CD4-positive, alpha-beta T cell (primary cell): ENCODE measurements at regions not wholly inside any gene's neighbourhood (a gene's known extent, or its start where the extent isn't known, plus 50 kb on each side); places are given as distances from the start of the nearest gene placed in this dataset.
"Not testable (repeated sequence)": the region's sequence is repeated elsewhere in the genome, so short reads cannot be mapped to it uniquely, and the experiment has no call there.

Source experiments
- ATAC-seq: fragments of 200-7000 bp; cut with Tn5 transposase; one replicate; pipeline ENCODE4 v1.10.0; 2022; ENCODE audit warnings: mild to moderate bottlenecking; ENCODE audit not compliant: poor library complexity
- CTCF ChIA-PET: fragments of 350-600 bp; sonication (Branson Sonifier 250); formaldehyde crosslinking; loops from one replicate; lab custom pipeline; 2021; ENCODE audit warnings: antibody characterized with exemption, inconsistent platforms; lab: Charles Lee
- POLR2A ChIA-PET: fragments of 350-600 bp; sonication (Branson Sonifier 250); formaldehyde crosslinking; loops from one replicate; lab custom pipeline; 2021; ENCODE audit warnings: antibody characterized with exemption, inconsistent platforms; lab: Charles Lee
- DNase-seq, 14 experiments: peaks; one replicate each; pipeline ENCODE4 v3.0.0-alpha.2; 2013 to 2020; ENCODE audit warnings: mixed read lengths in 2 of 14
- H3K27ac ChIP-seq, 2 donors: one replicate each; pipeline versions ENCODE4 v1.5.1 to v1.7.0; 2013; ENCODE audit warnings: low read length in 2 of 2, low read depth in 1 of 2, mild to moderate bottlenecking in 1 of 2
- H3K27me3 ChIP-seq, 2 experiments: 1 replicate in 1 of 2; 2 replicates in 1 of 2; pipeline versions ENCODE4 v1.6.1 to v1.7.0; 2013; ENCODE audit warnings: low read length in 2 of 2, control low read depth in 1 of 2, mild to moderate bottlenecking in 1 of 2, moderate library complexity in 1 of 2; ENCODE audit not compliant: insufficient read depth in 2 of 2, control insufficient read depth in 1 of 2
- H3K36me3 ChIP-seq: one replicate; pipeline ENCODE4 v1.6.1; 2013; ENCODE audit warnings: low read length, control low read depth; ENCODE audit not compliant: insufficient read depth
- H3K4me1 ChIP-seq: one replicate; pipeline ENCODE4 v1.6.1; 2013; ENCODE audit warnings: low read length, control low read depth; ENCODE audit not compliant: insufficient read depth
- H3K4me3 ChIP-seq: one replicate; pipeline ENCODE4 v1.5.1; 2013; ENCODE audit warnings: mild to moderate bottlenecking, low read length, moderate library complexity
- H3K9me3 ChIP-seq, 2 experiments: 1 replicate in 1 of 2; 2 replicates in 1 of 2; pipeline versions ENCODE4 v1.6.1 to v1.7.0; 2013; ENCODE audit warnings: low read length in 2 of 2, mild to moderate bottlenecking in 2 of 2, control low read depth in 1 of 2, moderate library complexity in 1 of 2; ENCODE audit not compliant: control insufficient read depth in 1 of 2, insufficient read depth in 1 of 2
- H3K27ac Mint-ChIP-seq: one replicate; pipeline ENCODE4 v1.8.0; 2020; ENCODE audit warnings: mixed read lengths
- H3K27me3 Mint-ChIP-seq: one replicate; pipeline ENCODE4 v1.8.0; 2021; ENCODE audit warnings: mixed read lengths
- H3K36me3 Mint-ChIP-seq: one replicate; pipeline ENCODE4 v1.8.0; 2021; ENCODE audit warnings: low read depth, mixed read lengths
- H3K4me1 Mint-ChIP-seq: one replicate; pipeline ENCODE4 v1.8.0; 2021; ENCODE audit warnings: low read depth, mixed read lengths
- H3K4me3 Mint-ChIP-seq: one replicate; pipeline ENCODE4 v1.8.0; 2020; ENCODE audit warnings: mild to moderate bottlenecking, mixed read lengths
- H3K9me3 Mint-ChIP-seq: one replicate; pipeline ENCODE4 v1.8.0; 2020; ENCODE audit warnings: mixed read lengths
- intact Hi-C, 2 experiments: fragments of 100-400 bp; cut with DNase I in 1 of 2; cut with micrococcal nuclease in 1 of 2; formaldehyde crosslinking; loops; one replicate each; pipeline versions ENCODE4 v1.15.1 to v1.9.0; 2023 to 2025; cut with DNase I, micrococcal nuclease
- TF ChIP-seq, protein P1 (sequence below): fragments of 200-600 bp; IDR thresholded peaks from one replicate; pipeline ENCODE4 v1.8.0; 2022; ENCODE audit warnings: antibody characterized with exemption, mild to moderate bottlenecking

DNA sequence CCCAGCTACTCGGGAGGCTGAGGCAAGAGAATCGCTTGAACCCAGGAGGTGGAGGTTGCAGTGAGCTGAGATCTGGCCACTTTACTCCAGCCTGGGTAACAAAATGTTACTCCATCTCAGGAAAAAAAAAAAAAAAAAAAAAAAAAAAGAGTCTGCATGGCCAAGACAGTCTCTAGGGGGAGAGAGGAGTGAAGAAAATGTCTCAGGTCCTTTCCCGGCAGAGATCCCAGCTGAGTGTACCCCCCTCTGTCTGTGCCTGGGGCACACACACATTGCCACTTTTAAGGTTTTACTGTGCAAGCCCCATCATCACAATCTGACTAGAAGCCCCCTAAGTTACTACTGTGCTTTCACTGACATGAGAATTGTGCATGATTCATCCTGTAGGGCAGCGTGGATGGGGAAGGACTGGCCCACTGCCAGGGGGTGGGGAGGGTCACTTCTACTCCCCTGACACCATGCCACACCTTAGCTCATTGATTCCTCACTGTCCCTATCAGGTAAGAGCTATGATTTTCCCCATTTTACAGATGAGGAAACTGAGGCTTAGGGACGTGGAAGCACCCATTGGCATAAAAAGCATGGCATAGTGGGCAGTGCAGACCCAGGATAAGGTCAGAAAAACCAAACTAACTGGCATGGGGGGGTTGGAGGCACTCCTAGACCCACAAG, 102.3 kb upstream of the LARP1 start:
- Mint-ChIP-seq H3K4me1 (peaks cover 11% of the 10 kb centered on the region), H3K9me3 (no peaks in the 10 kb centered on the region), H3K4me3 (no peak overlapping the region), H3K27ac (no peak overlapping the region), H3K36me3 (no peaks in the 10 kb centered on the region), H3K27me3 (peaks cover 12% of the 10 kb centered on the region)
- Histone ChIP-seq H3K9me3 (no peaks in the 10 kb centered on the region), H3K27me3 (peaks cover under 1% of the 10 kb centered on the region in 2 experiments), H3K4me3 (no peak overlapping the region), H3K36me3 (no peaks in the 10 kb centered on the region), H3K4me1 (peaks cover 9% of the 10 kb centered on the region), H3K27ac (no peak overlapping the region)
- TF ChIP-seq, protein P1, sequence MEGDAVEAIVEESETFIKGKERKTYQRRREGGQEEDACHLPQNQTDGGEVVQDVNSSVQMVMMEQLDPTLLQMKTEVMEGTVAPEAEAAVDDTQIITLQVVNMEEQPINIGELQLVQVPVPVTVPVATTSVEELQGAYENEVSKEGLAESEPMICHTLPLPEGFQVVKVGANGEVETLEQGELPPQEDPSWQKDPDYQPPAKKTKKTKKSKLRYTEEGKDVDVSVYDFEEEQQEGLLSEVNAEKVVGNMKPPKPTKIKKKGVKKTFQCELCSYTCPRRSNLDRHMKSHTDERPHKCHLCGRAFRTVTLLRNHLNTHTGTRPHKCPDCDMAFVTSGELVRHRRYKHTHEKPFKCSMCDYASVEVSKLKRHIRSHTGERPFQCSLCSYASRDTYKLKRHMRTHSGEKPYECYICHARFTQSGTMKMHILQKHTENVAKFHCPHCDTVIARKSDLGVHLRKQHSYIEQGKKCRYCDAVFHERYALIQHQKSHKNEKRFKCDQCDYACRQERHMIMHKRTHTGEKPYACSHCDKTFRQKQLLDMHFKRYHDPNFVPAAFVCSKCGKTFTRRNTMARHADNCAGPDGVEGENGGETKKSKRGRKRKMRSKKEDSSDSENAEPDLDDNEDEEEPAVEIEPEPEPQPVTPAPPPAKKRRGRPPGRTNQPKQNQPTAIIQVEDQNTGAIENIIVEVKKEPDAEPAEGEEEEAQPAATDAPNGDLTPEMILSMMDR = no peak
- ATAC-seq = no peak
- intact Hi-C loops = loop anchor here (5.0 to 10.0 kb wide), 5 partner anchors 104 to 494 kb away; partner anchors contain the start of genes CNOT8 (in 1 of the 2), LARP1 (in 1 of the 2) and MRPL22 (in 1 of the 2)
- ChIA-PET CTCF (interaction anchor here (0.7 kb wide), 1 partner anchor 24 kb away, joined by 3 read pairs; no protein-coding TSS in a partner anchor), POLR2A (no interaction called here)
- no peak for DNase-seq

DNA sequence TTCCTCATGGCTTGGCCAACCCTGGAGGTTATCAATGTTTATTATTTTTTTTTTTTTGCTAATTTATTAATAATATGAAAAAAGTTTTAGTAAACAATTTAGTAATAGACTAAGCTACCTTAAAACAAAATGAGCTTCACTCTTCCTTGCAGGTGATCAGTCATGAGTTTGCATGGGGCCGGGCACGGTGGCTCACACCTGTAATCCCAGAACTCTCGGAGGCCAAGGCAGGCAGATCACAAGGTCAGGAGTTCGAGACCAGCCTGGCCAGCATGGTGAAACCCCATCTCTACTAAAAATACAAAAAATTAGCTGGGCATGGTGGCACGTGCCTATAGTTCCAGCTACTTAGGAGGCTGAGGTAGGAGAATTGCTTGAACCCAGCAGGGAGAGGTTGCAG, 103.4 kb upstream of the LARP1 start:
- H3K9me3 ChIP-seq, H3K36me3 ChIP-seq, H3K27ac ChIP-seq, H3K4me3 Mint-ChIP-seq, CTCF ChIA-PET, ATAC-seq, H3K36me3 Mint-ChIP-seq, DNase-seq, POLR2A ChIA-PET, H3K9me3 Mint-ChIP-seq, H3K4me3 ChIP-seq, H3K27ac Mint-ChIP-seq: not testable (repeated sequence)
- H3K27me3 Mint-ChIP-seq = peaks cover 23% of the 10 kb centered on the region
- Histone ChIP-seq H3K27me3 (peaks cover 9 to 11% of the 10 kb centered on the region in 2 experiments), H3K4me1 (peaks cover 20% of the 10 kb centered on the region)
- intact Hi-C loops = loop anchor here (2.0 to 10.0 kb wide), 6 partner anchors 101 to 496 kb away; partner anchors contain the start of genes CNOT8 (in 1 of the 2), LARP1 (in 1 of the 2) and MRPL22 (in 1 of the 2)
- peaks cover 22% of the 10 kb centered on the region for H3K4me1 Mint-ChIP-seq

DNA sequence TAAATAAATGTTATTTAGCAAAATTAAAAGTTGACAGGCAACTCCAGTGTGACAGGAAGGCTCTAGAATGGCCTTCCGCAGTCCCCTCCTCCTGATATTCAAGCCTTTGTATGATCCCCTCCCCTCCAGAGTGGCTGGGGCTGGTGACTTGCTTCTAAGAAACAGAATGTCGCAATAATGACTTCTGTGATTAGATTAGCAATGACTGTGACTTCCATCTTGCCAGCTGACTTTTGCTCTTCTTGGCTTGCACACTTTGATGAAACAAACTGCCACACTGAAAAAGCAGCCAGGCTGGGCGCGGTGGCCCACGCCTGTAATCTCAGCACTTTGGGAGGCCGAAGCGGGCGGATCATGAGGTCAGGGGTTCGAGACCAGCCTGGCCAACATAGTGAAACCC, 106.5 kb upstream of the LARP1 start:
- peaks cover 16% of the 10 kb centered on the region for H3K4me1 Mint-ChIP-seq
- Histone ChIP-seq H3K27me3 (peaks cover 16% of the 10 kb centered on the region in 2 experiments), H3K4me1 (peaks cover 16% of the 10 kb centered on the region), H3K27ac (no peak overlapping the region), H3K9me3 (peaks cover 0 to 9% of the 10 kb centered on the region in 2 experiments), H3K36me3 (no peaks in the 10 kb centered on the region), H3K4me3 (no peak overlapping the region)
- DNase-seq (no peak), ATAC-seq (no peak)
- H3K27me3 Mint-ChIP-seq = peaks cover 29% of the 10 kb centered on the region
- H3K27ac Mint-ChIP-seq = no peak overlapping the region
- no peak overlapping the region for H3K4me3 Mint-ChIP-seq
- no peaks in the 10 kb centered on the region for H3K36me3 Mint-ChIP-seq
- TF ChIP-seq, protein P1 = no peak
- POLR2A ChIA-PET = no interaction called here
- intact Hi-C loops = loop anchor here in 1 of 2 experiments (5.0 to 10.0 kb wide), 2 partner anchors 174 to 354 kb away; partner anchors contain the start of gene HAND1
- CTCF ChIA-PET = interaction anchor here (0.5 kb wide), 1 partner anchor 207 kb away, joined by 3 read pairs; no protein-coding TSS in a partner anchor
- H3K9me3 Mint-ChIP-seq = peaks cover 4% of the 10 kb centered on the region
